ENCODE measurements at regions not wholly inside any gene's neighbourhood (a gene's known extent, or its start where the extent isn't known, plus 50 kb on each side); places are given as distances from the start of the nearest gene placed in this dataset.

GRCh38 chr13:83515268-83516015 is 366.8 kb downstream of the SLITRK1 start:
- no peaks in the 10 kb centered on the region for H3K9me3 ChIP-seq (ENCODE audit: control insufficient read depth in 5 of 5, low read length in 5 of 5)
- no peaks in the 10 kb centered on the region for H3K36me3 ChIP-seq (ENCODE audit: control insufficient read depth in 5 of 5, insufficient read depth in 5 of 5, low read length in 5 of 5)
- no peak overlapping the region for H3K27ac ChIP-seq (ENCODE audit: low read depth, low read length)
- H3K4me1 ChIP-seq (ENCODE audit: control insufficient read depth in 5 of 5, insufficient read depth in 5 of 5, low read length in 5 of 5): no peaks in the 10 kb centered on the region
- no peak overlapping the region for H3K4me3 ChIP-seq (ENCODE audit: low read depth in 1 of 5, low read length in 5 of 5)
- no peak overlapping the region for H3K9ac ChIP-seq (ENCODE audit: low read length in 5 of 5)
- H3K27me3 ChIP-seq (ENCODE audit: control insufficient read depth in 5 of 5, insufficient read depth in 4 of 5, low read length in 5 of 5): no peaks in the 10 kb centered on the region

- Histone ChIP-seq H3K9ac (ENCODE audit: low read length in 5 of 5) (no peak overlapping the region), H3K4me3 (ENCODE audit: low read depth in 1 of 5, low read length in 5 of 5) (no peak overlapping the region), H3K9me3 (ENCODE audit: control insufficient read depth in 5 of 5, low read length in 5 of 5) (no peaks in the 10 kb centered on the region), H3K4me1 (ENCODE audit: control insufficient read depth in 5 of 5, insufficient read depth in 5 of 5, low read length in 5 of 5) (no peaks in the 10 kb centered on the region), H3K27me3 (ENCODE audit: control insufficient read depth in 5 of 5, insufficient read depth in 4 of 5, low read length in 5 of 5) (no peaks in the 10 kb centered on the region), H3K27ac (ENCODE audit: low read depth, low read length) (no peak overlapping the region), H3K36me3 (ENCODE audit: control insufficient read depth in 5 of 5, insufficient read depth in 5 of 5, low read length in 5 of 5) (no peaks in the 10 kb centered on the region)
Measured at GRCh38 chr13:83508771-83509301, 373.4 kb downstream of the SLITRK1 start.

GRCh38 chr13:83503424-83503823 is 378.9 kb downstream of the SLITRK1 start:
- Histone ChIP-seq H3K4me1 (ENCODE audit: control insufficient read depth in 5 of 5, insufficient read depth in 5 of 5, low read length in 5 of 5) (peaks cover 0 to 4% (median 0%) of the 10 kb centered on the region in 5 donors), H3K27me3 (ENCODE audit: control insufficient read depth in 5 of 5, insufficient read depth in 4 of 5, low read length in 5 of 5) (no peaks in the 10 kb centered on the region), H3K9me3 (ENCODE audit: control insufficient read depth in 5 of 5, low read length in 5 of 5) (no peaks in the 10 kb centered on the region), H3K4me3 (ENCODE audit: low read depth in 1 of 5, low read length in 5 of 5) (no peak overlapping the region), H3K27ac (ENCODE audit: low read depth, low read length) (no peak overlapping the region), H3K36me3 (ENCODE audit: control insufficient read depth in 5 of 5, insufficient read depth in 5 of 5, low read length in 5 of 5) (no peaks in the 10 kb centered on the region), H3K9ac (ENCODE audit: low read length in 5 of 5) (no peak overlapping the region)

GRCh38 chr13:83499286-83499685 is 383.0 kb downstream of the SLITRK1 start:
- H3K4me1 ChIP-seq (ENCODE audit: control insufficient read depth in 5 of 5, insufficient read depth in 5 of 5, low read length in 5 of 5): peaks cover 0 to 4% (median 0%) of the 10 kb centered on the region in 5 donors
- H3K27ac ChIP-seq (ENCODE audit: low read depth, low read length): no peak overlapping the region
- H3K27me3 ChIP-seq (ENCODE audit: control insufficient read depth in 5 of 5, insufficient read depth in 4 of 5, low read length in 5 of 5): no peaks in the 10 kb centered on the region
- no peak overlapping the region for H3K9ac ChIP-seq (ENCODE audit: low read length in 5 of 5)
- no peak overlapping the region for H3K4me3 ChIP-seq (ENCODE audit: low read depth in 1 of 5, low read length in 5 of 5)
- H3K36me3 ChIP-seq (ENCODE audit: control insufficient read depth in 5 of 5, insufficient read depth in 5 of 5, low read length in 5 of 5): no peaks in the 10 kb centered on the region
- no peaks in the 10 kb centered on the region for H3K9me3 ChIP-seq (ENCODE audit: control insufficient read depth in 5 of 5, low read length in 5 of 5)

GRCh38 chr13:83498481-83499190 is 383.6 kb downstream of the SLITRK1 start:
- no peak overlapping the region for H3K9ac ChIP-seq (ENCODE audit: low read length in 5 of 5)

GRCh38 chr13:83498045-83498444 is 384.2 kb downstream of the SLITRK1 start:
- Histone ChIP-seq H3K27ac (ENCODE audit: low read depth, low read length) (no peak overlapping the region), H3K36me3 (ENCODE audit: control insufficient read depth in 5 of 5, insufficient read depth in 5 of 5, low read length in 5 of 5) (no peaks in the 10 kb centered on the region), H3K4me1 (ENCODE audit: control insufficient read depth in 5 of 5, insufficient read depth in 5 of 5, low read length in 5 of 5) (no peaks in the 10 kb centered on the region), H3K27me3 (ENCODE audit: control insufficient read depth in 5 of 5, insufficient read depth in 4 of 5, low read length in 5 of 5) (no peaks in the 10 kb centered on the region), H3K4me3 (ENCODE audit: low read depth in 1 of 5, low read length in 5 of 5) (no peak overlapping the region), H3K9ac (ENCODE audit: low read length in 5 of 5) (no peak overlapping the region), H3K9me3 (ENCODE audit: control insufficient read depth in 5 of 5, low read length in 5 of 5) (no peaks in the 10 kb centered on the region)

More at GRCh38 chr13:83498481-83499190, 383.6 kb downstream of the SLITRK1 start:
- Histone ChIP-seq H3K27ac (ENCODE audit: low read depth, low read length) (no peak overlapping the region), H3K9me3 (ENCODE audit: control insufficient read depth in 5 of 5, low read length in 5 of 5) (no peaks in the 10 kb centered on the region), H3K4me3 (ENCODE audit: low read depth in 1 of 5, low read length in 5 of 5) (no peak overlapping the region), H3K27me3 (ENCODE audit: control insufficient read depth in 5 of 5, insufficient read depth in 4 of 5, low read length in 5 of 5) (no peaks in the 10 kb centered on the region), H3K36me3 (ENCODE audit: control insufficient read depth in 5 of 5, insufficient read depth in 5 of 5, low read length in 5 of 5) (no peaks in the 10 kb centered on the region), H3K4me1 (ENCODE audit: control insufficient read depth in 5 of 5, insufficient read depth in 5 of 5, low read length in 5 of 5) (peaks cover 0 to 4% (median 0%) of the 10 kb centered on the region in 5 donors)

GRCh38 chr13:83496501-83496900 is 385.8 kb downstream of the SLITRK1 start:
- H3K36me3 ChIP-seq (ENCODE audit: control insufficient read depth in 5 of 5, insufficient read depth in 5 of 5, low read length in 5 of 5): no peaks in the 10 kb centered on the region
- no peaks in the 10 kb centered on the region for H3K4me1 ChIP-seq (ENCODE audit: control insufficient read depth in 5 of 5, insufficient read depth in 5 of 5, low read length in 5 of 5)
- H3K4me3 ChIP-seq (ENCODE audit: low read depth in 1 of 5, low read length in 5 of 5): no peak overlapping the region
- no peaks in the 10 kb centered on the region for H3K27me3 ChIP-seq (ENCODE audit: control insufficient read depth in 5 of 5, insufficient read depth in 4 of 5, low read length in 5 of 5)
- no peaks in the 10 kb centered on the region for H3K9me3 ChIP-seq (ENCODE audit: control insufficient read depth in 5 of 5, low read length in 5 of 5)
- no peak overlapping the region for H3K9ac ChIP-seq (ENCODE audit: low read length in 5 of 5)
- H3K27ac ChIP-seq (ENCODE audit: low read depth, low read length): no peak overlapping the region

- Histone ChIP-seq H3K9me3 (ENCODE audit: control insufficient read depth in 5 of 5, low read length in 5 of 5) (no peaks in the 10 kb centered on the region), H3K4me3 (ENCODE audit: low read depth in 1 of 5, low read length in 5 of 5) (no peak overlapping the region), H3K36me3 (ENCODE audit: control insufficient read depth in 5 of 5, insufficient read depth in 5 of 5, low read length in 5 of 5) (no peaks in the 10 kb centered on the region), H3K4me1 (ENCODE audit: control insufficient read depth in 5 of 5, insufficient read depth in 5 of 5, low read length in 5 of 5) (no peaks in the 10 kb centered on the region), H3K9ac (ENCODE audit: low read length in 5 of 5) (no peak overlapping the region), H3K27ac (ENCODE audit: low read depth, low read length) (no peak overlapping the region), H3K27me3 (ENCODE audit: control insufficient read depth in 5 of 5, insufficient read depth in 4 of 5, low read length in 5 of 5) (no peaks in the 10 kb centered on the region)
Measured at GRCh38 chr13:83485101-83485500, 397.2 kb downstream of the SLITRK1 start.

GRCh38 chr13:83471011-83471410 is 411.3 kb downstream of the SLITRK1 start:
- Histone ChIP-seq H3K27me3 (ENCODE audit: control insufficient read depth in 5 of 5, insufficient read depth in 4 of 5, low read length in 5 of 5) (no peaks in the 10 kb centered on the region), H3K4me1 (ENCODE audit: control insufficient read depth in 5 of 5, insufficient read depth in 5 of 5, low read length in 5 of 5) (no peaks in the 10 kb centered on the region), H3K9me3 (ENCODE audit: control insufficient read depth in 5 of 5, low read length in 5 of 5) (peaks cover 0 to 3% (median 0%) of the 10 kb centered on the region in 5 donors), H3K4me3 (ENCODE audit: low read depth in 1 of 5, low read length in 5 of 5) (no peak overlapping the region), H3K27ac (ENCODE audit: low read depth, low read length) (no peak overlapping the region), H3K9ac (ENCODE audit: low read length in 5 of 5) (no peak overlapping the region), H3K36me3 (ENCODE audit: control insufficient read depth in 5 of 5, insufficient read depth in 5 of 5, low read length in 5 of 5) (no peaks in the 10 kb centered on the region)

- Histone ChIP-seq H3K27ac (ENCODE audit: low read depth, low read length) (no peak overlapping the region), H3K4me1 (ENCODE audit: control insufficient read depth in 5 of 5, insufficient read depth in 5 of 5, low read length in 5 of 5) (no peaks in the 10 kb centered on the region), H3K9ac (ENCODE audit: low read length in 5 of 5) (no peak overlapping the region), H3K4me3 (ENCODE audit: low read depth in 1 of 5, low read length in 5 of 5) (no peak overlapping the region), H3K36me3 (ENCODE audit: control insufficient read depth in 5 of 5, insufficient read depth in 5 of 5, low read length in 5 of 5) (no peaks in the 10 kb centered on the region), H3K9me3 (ENCODE audit: control insufficient read depth in 5 of 5, low read length in 5 of 5) (peaks cover 0 to 3% (median 0%) of the 10 kb centered on the region in 5 donors), H3K27me3 (ENCODE audit: control insufficient read depth in 5 of 5, insufficient read depth in 4 of 5, low read length in 5 of 5) (no peaks in the 10 kb centered on the region)
Measured at GRCh38 chr13:83470133-83470797, 412.0 kb downstream of the SLITRK1 start.
